ENCODE measurements at regions not wholly inside any gene's neighbourhood (a gene's known extent, or its start where the extent isn't known, plus 50 kb on each side); places are given as distances from the start of the nearest gene placed in this dataset.
"Not testable (repeated sequence)": the region's sequence is repeated elsewhere in the genome, so short reads cannot be mapped to it uniquely, and the experiment has no call there.

GRCh38 chr5:106277540-106278096 lies 1393.1 kb downstream of the EFNA5 start:
- Mint-ChIP-seq H3K4me1 (no peaks in the 10 kb centered on the region), H3K27me3 (no peaks in the 10 kb centered on the region), H3K4me3 (no peak overlapping the region), H3K27ac (no peak overlapping the region), H3K9me3 (no peaks in the 10 kb centered on the region)
- ATAC-seq = no peak
- DNase-seq = no peak

DNA sequence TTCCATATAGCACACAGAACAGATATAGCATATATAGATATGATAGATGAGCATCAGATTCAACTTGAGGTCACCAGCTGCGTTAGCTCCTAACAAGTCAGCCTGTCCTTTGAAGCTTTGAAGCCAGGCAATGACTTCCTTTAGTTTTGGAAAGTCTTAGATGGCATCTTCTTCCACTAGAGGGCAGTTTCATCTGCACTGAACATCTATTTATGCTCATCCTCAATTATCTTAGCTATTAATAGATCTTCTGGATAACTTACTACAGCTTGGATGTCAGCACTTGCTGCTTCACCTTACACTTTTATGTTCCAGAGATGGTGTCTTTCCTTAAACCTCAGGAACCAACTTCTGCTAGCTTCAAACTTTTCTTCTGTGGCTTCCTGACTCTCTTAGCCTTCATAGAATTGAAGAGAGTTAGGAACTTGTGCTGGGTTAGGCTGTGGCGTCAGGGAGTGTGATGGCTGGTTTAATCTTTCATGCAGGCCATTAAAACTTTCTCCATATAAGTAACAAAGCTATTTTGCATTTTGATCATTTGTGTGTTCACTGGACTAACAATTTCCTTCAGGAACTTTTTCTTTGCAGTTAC lies 1401.4 kb downstream of the EFNA5 start:
- Mint-ChIP-seq H3K4me3 (no peak overlapping the region), H3K27me3 (no peaks in the 10 kb centered on the region), H3K27ac (no peak overlapping the region), H3K4me1 (no peaks in the 10 kb centered on the region), H3K9me3 (peaks cover 0 to under 1% of the 10 kb centered on the region in 2 donors)
- DNase-seq = no peak
- no peak for ATAC-seq

- Mint-ChIP-seq H3K4me1 (no peaks in the 10 kb centered on the region), H3K4me3 (no peak overlapping the region), H3K27ac (no peak overlapping the region), H3K9me3 (peaks cover 0 to 4% of the 10 kb centered on the region in 2 donors), H3K27me3 (no peaks in the 10 kb centered on the region)
- no peak for DNase-seq
- ATAC-seq = no peak
These were observed 1403.5 kb downstream of the EFNA5 start for GRCh38 chr5:106267256-106267655.

DNA sequence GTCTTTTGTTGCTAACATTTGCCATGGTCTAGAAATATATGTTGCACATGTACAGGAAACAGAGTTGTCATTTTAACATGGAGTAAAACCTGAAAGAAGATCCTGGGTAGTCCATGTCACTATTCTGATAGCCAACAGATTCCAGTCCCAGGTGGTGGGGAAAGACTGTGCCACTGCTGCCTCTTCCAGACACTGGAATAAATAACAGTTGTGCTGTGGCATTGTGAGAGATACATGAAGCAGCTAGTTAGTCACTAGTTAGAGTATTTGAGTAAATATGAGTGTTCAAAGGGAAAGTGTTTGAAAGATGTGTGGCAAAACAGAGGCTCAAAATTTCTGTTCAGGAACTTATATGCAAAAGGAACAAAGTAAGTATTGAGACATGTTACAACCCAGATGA lies 1408.3 kb downstream of the EFNA5 start:
- no peak overlapping the region for H3K27ac Mint-ChIP-seq

DNA sequence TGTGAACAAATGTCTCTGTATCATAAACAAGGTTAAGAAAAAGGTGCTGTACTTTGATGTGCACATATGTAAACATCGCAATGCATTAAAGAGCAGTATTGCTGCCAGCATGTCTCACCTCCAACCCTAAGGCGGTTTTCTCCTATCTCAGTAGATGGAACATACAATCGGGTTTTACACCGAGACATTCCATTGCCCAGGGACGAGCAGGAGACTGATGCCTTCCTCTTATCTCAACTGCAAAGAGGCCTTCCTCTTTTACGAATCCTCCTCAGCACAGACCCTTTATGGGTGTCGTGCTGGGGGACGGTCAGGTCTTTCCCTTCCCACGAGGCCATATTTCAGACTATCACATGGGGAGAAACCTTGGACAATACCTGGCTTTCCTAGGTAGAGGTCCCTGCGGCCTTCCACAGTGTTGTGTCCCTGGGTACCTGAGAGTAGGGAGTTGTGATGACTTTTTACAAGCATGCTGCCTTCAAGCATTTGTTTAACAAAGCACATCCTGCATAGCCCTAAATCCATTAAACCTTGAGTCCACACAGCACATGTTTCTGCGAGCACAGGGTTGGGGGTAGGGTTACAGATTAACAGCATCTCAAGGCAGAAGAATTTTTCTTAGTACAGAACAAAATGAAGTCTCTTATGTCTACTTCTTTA lies 1411.2 kb downstream of the EFNA5 start:
- H3K4me1 Mint-ChIP-seq, H3K27me3 Mint-ChIP-seq, H3K4me3 Mint-ChIP-seq, H3K27ac Mint-ChIP-seq, H3K9me3 Mint-ChIP-seq, DNase-seq, ATAC-seq: not testable (repeated sequence)

More for the DNA sequence above, 1408.3 kb downstream of the EFNA5 start:
- ATAC-seq (no peak), DNase-seq (no peak)
- no peak overlapping the region for H3K4me3 Mint-ChIP-seq
- H3K4me1 Mint-ChIP-seq = no peaks in the 10 kb centered on the region
- H3K9me3 Mint-ChIP-seq = peaks cover 4 to 7% of the 10 kb centered on the region in 2 donors
- no peaks in the 10 kb centered on the region for H3K27me3 Mint-ChIP-seq

DNA sequence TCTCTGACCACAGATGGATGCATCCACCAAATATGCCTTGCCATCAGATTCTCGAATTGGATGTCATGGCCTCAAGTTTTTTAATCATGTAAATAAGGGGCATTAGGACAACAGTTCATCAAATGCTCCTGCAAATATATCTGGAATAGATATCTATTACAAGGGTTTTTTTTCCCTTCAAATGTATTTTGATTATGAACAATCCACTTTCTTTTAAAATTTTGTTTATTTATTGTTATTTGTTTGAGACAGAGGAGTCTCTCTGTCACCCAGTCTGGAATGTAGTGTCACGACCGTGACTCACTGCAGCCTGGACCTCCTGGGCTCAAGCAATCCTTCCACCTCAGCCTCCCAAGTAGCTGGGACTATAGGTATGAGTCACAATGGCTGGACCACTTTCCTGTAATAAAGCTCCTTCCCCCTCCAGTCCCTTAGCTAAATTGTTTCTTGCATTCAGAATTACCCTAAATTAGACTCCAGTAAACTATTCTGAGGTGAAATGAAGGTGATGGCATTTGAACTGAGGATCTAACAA lies 1412.1 kb downstream of the EFNA5 start:
- H3K4me3 Mint-ChIP-seq = no peak overlapping the region
- H3K27ac Mint-ChIP-seq = no peak overlapping the region
- peaks cover 4 to 7% of the 10 kb centered on the region in 2 donors for H3K9me3 Mint-ChIP-seq
- DNase-seq = no peak
- no peaks in the 10 kb centered on the region for H3K4me1 Mint-ChIP-seq
- ATAC-seq = no peak
- no peaks in the 10 kb centered on the region for H3K27me3 Mint-ChIP-seq

DNA sequence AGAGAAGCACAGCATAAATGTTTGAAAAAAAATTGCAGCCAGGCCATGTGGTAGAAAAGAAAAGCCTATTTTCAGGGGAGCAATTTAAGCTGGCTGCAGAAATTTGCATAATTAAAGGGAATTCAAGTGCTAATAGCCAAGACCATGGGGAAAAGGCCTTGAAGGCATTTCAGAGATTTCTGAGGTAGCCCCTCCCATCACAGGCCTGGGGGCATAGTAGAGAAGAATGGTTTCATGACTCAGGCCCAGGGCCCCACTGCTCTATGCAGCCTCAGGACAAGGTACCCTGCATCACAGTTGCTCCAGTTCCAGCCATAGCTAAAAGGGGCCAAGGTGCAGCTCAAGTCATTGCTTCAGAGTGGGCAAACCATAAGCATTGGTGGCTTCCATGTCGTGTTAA lies 1416.0 kb downstream of the EFNA5 start:
- DNase-seq (no peak), ATAC-seq (no peak)
- Mint-ChIP-seq H3K9me3 (peaks cover 4 to 7% of the 10 kb centered on the region in 2 donors), H3K27ac (no peak overlapping the region), H3K4me1 (no peaks in the 10 kb centered on the region), H3K4me3 (no peak overlapping the region), H3K27me3 (no peaks in the 10 kb centered on the region)

- not testable (repeated sequence) for ATAC-seq, H3K27ac Mint-ChIP-seq, H3K9me3 Mint-ChIP-seq, H3K4me1 Mint-ChIP-seq, H3K4me3 Mint-ChIP-seq, DNase-seq, H3K27me3 Mint-ChIP-seq
These were observed 1424.5 kb downstream of the EFNA5 start for GRCh38 chr5:106246044-106246745.

DNA sequence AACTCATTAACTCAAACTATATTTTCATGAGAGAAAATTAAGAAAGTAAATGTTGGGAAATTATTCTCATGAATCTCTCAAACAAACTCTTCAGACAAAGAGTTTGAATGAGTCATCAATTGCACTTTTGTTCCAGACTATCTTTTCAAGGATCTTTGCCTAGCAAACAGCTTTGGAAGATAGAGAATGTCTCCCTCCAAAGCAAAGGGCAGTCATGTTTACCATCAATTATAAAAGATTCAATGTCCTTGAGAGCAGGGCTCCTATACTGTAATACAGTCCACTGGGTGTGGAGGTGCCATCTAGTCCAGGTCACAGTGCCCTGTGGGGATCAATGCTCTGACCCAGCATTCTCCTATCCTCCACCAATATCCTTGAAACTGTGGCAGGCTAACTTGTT lies 1429.3 kb downstream of the EFNA5 start:
- no peak overlapping the region for H3K27ac Mint-ChIP-seq
- no peaks in the 10 kb centered on the region for H3K27me3 Mint-ChIP-seq
- H3K4me1 Mint-ChIP-seq = no peaks in the 10 kb centered on the region
- H3K9me3 Mint-ChIP-seq = peaks cover 4 to 7% of the 10 kb centered on the region in 2 donors
- DNase-seq = no peak
- no peak for ATAC-seq
- no peak overlapping the region for H3K4me3 Mint-ChIP-seq

DNA sequence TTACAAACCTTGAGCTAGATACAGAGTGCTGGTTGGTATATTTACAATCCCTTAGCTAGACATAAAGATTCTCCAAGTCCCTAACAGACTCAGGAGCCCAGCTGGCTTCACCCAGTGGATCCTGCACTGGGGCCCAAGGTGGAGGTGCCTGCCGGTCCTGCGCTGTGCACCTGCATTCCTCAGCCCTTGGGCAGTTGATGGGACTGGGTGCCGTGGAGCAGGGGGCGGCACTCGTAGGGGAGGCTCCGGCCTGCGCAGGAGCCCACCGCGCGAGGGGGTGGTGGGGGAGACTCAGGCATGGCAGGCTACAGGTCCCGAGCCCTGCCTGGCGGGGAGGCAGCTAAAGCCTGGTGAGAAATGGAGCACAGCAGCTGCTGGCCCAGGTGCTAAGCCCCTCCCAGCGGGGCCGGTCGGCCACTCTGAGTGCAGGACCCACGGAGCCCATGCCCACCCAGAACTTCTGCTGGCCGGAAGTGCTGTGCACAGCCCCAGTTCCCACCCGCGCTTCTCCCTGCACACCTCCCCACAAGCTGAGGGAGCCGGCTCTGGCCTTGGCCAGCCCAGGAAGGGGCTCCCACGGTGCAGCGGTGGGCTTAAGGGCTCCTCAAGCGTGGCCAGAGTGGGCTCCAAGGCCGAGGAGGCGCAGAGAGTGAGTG lies 1464.7 kb downstream of the EFNA5 start:
- ATAC-seq = no peak

DNA sequence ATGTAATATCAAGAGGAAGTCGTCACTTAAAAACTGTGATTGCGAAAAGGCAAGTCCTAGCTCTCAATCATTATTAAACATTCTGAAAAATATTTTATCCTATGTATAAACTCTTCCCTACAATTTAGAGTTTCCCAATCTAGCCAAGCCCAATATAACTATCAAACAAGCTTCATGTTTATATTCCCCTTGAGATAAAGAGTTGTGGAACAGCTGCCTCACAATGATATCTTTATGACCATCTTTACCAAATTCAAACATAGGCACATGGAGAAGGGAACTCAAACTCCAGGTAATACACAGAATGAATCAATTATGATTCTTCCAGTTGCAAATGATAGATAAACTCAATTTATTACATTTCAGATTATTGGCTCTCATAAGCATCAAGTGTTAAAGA lies 1468.7 kb downstream of the EFNA5 start:
- no peaks in the 10 kb centered on the region for H3K4me1 Mint-ChIP-seq
- no peak overlapping the region for H3K27ac Mint-ChIP-seq
- ATAC-seq = no peak

More for the DNA sequence above, 1464.7 kb downstream of the EFNA5 start:
- no peak overlapping the region for H3K4me3 Mint-ChIP-seq
- H3K27ac Mint-ChIP-seq = no peak overlapping the region
- H3K27me3 Mint-ChIP-seq = no peaks in the 10 kb centered on the region
- no peaks in the 10 kb centered on the region for H3K4me1 Mint-ChIP-seq
- H3K9me3 Mint-ChIP-seq = peaks cover 9 to 11% of the 10 kb centered on the region in 2 donors
- no peak for DNase-seq

DNA sequence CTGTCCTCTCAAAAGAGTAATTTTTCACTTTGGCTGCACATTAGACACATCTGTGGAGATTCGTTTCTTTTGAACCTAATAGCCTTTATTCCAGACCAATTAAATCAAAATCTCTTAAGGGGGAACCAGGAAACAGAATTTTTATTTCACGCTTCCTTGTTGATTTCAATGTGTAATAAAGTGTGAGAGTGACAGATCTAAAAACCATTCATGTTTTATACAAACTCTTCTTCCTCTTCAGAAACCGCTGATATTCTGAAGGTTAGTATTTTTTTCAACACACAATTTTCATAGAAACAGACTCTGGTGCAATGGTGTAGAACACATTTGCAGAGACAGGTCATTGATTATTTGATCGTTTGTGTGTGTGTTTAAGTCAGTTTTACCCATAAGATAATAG lies 1469.8 kb downstream of the EFNA5 start:
- H3K27ac Mint-ChIP-seq = no peak overlapping the region
- ATAC-seq (no peak), DNase-seq (no peak)
- H3K4me3 Mint-ChIP-seq = no peak overlapping the region
- H3K27me3 Mint-ChIP-seq = no peaks in the 10 kb centered on the region
- H3K4me1 Mint-ChIP-seq = no peaks in the 10 kb centered on the region
- peaks cover 6 to 7% of the 10 kb centered on the region in 2 donors for H3K9me3 Mint-ChIP-seq

More for the DNA sequence above, 1468.7 kb downstream of the EFNA5 start:
- no peaks in the 10 kb centered on the region for H3K27me3 Mint-ChIP-seq
- no peak overlapping the region for H3K4me3 Mint-ChIP-seq
- no peak for DNase-seq
- no peaks in the 10 kb centered on the region for H3K9me3 Mint-ChIP-seq

DNA sequence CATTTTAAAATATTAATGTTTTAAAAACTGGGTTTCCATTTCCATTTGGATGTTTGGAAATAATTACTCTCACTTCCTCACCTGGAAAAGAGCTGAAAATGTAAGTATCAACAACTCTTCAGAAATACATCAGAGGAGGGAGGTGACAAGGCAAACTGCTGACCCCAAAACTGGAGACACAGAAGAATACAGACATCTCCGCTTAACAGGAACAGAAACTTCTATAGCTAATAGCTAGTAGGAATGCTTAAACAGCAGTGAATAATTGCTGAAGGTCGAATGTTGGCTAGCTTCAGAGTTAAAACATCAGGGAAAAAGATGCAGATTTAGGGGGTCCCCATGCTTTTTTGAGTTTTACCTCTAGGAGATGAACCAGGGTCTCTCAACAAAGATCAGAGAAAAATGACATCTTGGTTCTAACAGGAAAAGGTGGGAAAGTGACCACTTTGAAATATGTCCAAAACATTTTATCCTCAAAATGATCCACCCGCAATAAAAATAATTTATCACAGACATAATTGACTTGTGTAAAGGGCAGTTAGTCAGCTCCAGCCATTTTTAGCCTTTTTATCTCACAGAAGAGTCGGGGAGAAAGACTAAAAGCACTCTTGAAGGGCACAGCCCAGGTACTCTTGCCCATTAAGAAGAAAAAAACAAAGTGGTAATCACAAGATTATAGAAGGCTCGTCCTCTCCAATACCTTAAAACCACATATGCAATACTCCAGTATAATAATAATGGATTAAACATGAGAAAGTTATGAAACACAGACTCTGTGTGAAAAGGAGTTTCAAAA lies 1474.9 kb downstream of the EFNA5 start:
- Mint-ChIP-seq H3K27me3 (no peaks in the 10 kb centered on the region), H3K27ac (no peak overlapping the region), H3K9me3 (peaks cover 6 to 8% of the 10 kb centered on the region in 2 donors), H3K4me3 (no peak overlapping the region), H3K4me1 (no peaks in the 10 kb centered on the region)
- DNase-seq = no peak
- ATAC-seq = no peak

DNA sequence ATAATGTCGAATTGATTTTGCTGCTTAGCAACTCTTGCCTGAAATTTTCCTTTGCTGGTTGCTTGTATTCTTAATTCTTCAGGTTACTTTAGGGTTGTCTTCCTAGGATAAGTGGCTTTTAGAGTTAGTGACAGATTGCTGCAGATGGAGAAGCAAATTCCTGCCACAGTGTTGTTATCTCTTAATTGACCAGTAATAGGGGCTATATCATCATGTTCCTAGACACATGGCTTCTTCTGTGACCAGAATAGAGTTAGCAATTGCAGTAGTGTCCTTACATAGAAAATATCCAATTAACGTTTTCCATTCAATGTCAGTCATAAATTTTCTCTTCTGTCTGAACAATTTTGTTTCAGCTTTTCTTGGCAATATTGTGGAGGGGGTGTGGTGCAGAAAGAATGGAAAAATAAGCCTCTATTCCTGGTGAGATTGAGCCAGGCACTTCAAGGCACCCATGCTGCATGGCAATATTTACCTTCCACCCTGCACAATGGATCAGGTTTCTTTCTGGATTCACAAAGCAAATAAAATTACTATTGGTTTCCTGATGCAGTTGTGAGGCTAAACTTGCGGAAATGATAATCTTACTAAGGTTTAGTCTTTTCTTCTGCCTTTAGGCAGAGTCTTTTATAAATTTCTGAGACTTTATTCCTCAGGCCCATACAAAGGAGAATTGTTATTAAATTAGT lies 1481.5 kb downstream of the EFNA5 start:
- ATAC-seq = no peak
- Mint-ChIP-seq H3K9me3 (no peaks in the 10 kb centered on the region), H3K27ac (no peak overlapping the region), H3K27me3 (no peaks in the 10 kb centered on the region), H3K4me3 (no peak overlapping the region), H3K4me1 (no peaks in the 10 kb centered on the region)
- DNase-seq = no peak

Measured in stimulated activated naive CD8-positive, alpha-beta T cell treated with anti-CD3 and anti-CD28 coated beads, Interleukin-15, amount 100 ng/mL, for 72 hours (primary cell).